HAP-1 (cell line): ENCODE measurements at regions not wholly inside any gene's neighbourhood (a gene's known extent, or its start where the extent isn't known, plus 50 kb on each side); places are given as distances from the start of the nearest gene placed in this dataset.
"Not testable (repeated sequence)": the region's sequence is repeated elsewhere in the genome, so short reads cannot be mapped to it uniquely, and the experiment has no call there.

ENCODE experiments used
- DNase-seq, 2 experiments: peaks; one replicate each; pipeline ENCODE4 v3.0.0-alpha.2; 2016 to 2020; ENCODE audit warnings: low spot score in 2 of 2
- H3K27me3 ChIP-seq: fragments of 250-450 bp; sonication (Bioruptor Pico); 2 replicates; pipeline ENCODE4 v1.5.1; 2020; ENCODE audit warnings: low read depth, mild to moderate bottlenecking, moderate library complexity
- H3K36me3 ChIP-seq: fragments of 250-450 bp; sonication (Bioruptor Pico); replicated peaks from 2 replicates; pipeline ENCODE4 v1.5.1; 2020; ENCODE audit warnings: mild to moderate bottlenecking
- H3K4me1 ChIP-seq: fragments of 250-450 bp; sonication (Bioruptor Pico); 2 replicates; pipeline ENCODE4 v1.5.1; 2020; ENCODE audit warnings: mild to moderate bottlenecking
- H3K4me3 ChIP-seq: fragments of 250-450 bp; sonication (Bioruptor Pico); 2 replicates; pipeline ENCODE4 v1.5.1; 2020; ENCODE audit warnings: mild to moderate bottlenecking, moderate library complexity
- H3K9me3 ChIP-seq: fragments of 250-450 bp; sonication (Bioruptor Pico); 2 replicates; pipeline ENCODE4 v1.5.1; 2020; ENCODE audit warnings: mild to moderate bottlenecking, moderate library complexity
- in situ Hi-C: fragments of 300-500 bp; cut with MboI; formaldehyde crosslinking; loops from 3 replicates; pipeline ENCODE4 v1.14.3; 2020; ENCODE audit warnings: low sequenced_read_pairs, inconsistent platforms, mixed read lengths

DNA sequence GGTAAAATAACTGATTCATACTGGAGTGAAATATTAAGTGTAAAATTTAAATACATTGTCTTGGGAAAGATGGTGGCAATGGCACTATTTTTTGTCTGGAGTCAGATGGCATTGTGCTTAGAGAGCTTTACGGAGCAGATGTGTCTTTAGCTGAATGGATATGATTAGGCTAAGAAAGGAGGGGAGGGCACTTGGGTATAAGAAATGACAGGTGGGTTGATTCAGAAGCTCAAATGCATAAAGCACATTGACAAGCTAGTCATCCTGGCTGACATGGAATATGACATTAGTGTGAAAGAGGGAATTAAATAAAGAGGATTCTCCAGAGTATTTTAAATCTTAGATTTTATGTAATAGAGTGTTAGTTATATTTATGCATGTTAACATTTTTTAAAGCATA is 570.1 kb upstream of the CBLB start:
- H3K4me3 ChIP-seq: no peak overlapping the region
- in situ Hi-C loops: no loop called here
- no peaks in the 10 kb centered on the region for H3K4me1 ChIP-seq
- no peaks in the 10 kb centered on the region for H3K36me3 ChIP-seq
- H3K9me3 ChIP-seq: no peaks in the 10 kb centered on the region
- H3K27me3 ChIP-seq: no peaks in the 10 kb centered on the region
- no peak for DNase-seq

DNA sequence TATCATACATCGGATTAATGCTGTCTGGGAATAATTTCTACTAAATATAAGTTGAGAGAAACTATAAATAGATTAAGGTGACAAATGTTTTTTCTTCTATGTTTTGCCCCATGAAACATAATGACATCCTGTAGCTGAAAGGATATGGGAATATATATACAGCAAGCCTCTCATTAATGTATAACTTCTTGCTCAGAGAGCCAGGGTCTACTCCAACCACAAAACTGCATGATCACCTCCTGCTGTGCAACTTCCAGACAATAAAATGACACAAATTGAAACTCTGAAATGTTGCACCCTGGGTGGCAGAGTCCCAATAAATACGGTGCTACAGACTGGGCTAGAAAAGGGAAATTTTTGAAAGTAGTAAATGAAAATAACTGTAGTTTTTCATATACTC is 571.9 kb upstream of the CBLB start:
- no peak overlapping the region for H3K4me3 ChIP-seq
- in situ Hi-C loops: no loop called here
- DNase-seq: no peak

DNA sequence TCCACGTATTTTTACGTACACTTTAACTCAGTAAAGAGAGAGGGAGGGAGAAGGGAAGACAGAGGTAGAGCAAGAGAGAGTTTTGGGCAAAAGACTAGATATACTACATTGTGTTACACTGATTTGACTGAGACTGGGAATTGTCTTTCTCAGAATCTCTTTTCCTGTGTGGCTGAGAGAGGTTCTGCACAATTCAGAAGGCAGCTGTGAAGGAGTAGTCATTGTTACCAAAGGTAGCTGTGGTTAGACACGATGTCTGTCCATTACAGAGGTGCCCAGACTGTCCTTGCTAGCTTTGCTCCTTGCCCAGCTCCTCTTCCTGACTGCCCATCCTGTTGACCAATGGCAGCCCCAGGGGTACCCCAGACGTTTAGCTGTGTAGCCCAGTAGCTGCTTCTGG is 577.5 kb upstream of the CBLB start:
- in situ Hi-C loops: no loop called here
- H3K4me1 ChIP-seq: no peaks in the 10 kb centered on the region

More for the DNA sequence above, 571.9 kb upstream of the CBLB start:
- H3K27me3 ChIP-seq: no peaks in the 10 kb centered on the region
- no peaks in the 10 kb centered on the region for H3K36me3 ChIP-seq
- no peaks in the 10 kb centered on the region for H3K9me3 ChIP-seq
- H3K4me1 ChIP-seq: no peaks in the 10 kb centered on the region

DNA sequence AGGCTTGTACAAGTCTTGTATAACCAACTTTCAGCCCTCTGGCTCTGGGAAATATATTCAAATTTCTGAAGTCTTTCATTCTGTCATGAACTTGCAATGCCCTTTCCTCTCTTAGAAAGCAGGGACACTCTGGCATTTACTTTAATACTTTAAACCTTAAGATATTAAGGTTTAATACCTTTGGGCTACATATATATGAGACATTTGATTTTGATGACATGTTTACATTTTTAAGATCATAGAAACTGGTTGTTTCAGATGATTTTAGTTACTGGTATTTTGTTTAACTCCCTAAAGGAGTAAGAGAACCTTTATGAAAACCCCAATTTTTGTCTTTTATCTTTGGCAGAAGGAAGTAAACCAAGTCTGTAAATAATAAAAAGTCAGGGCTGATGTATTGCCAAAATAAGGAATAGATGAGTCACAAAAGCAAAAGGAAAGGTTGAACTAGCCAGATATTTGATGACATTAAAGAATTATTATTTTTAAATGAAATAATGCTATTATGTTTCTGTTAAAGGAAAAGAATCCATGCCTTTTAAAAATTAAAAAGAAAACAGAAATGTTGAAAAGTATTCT is 579.0 kb upstream of the CBLB start:
- H3K36me3 ChIP-seq: no peaks in the 10 kb centered on the region
- H3K9me3 ChIP-seq: no peaks in the 10 kb centered on the region
- no peaks in the 10 kb centered on the region for H3K27me3 ChIP-seq
- H3K4me3 ChIP-seq: no peak overlapping the region
- in situ Hi-C loops: no loop called here
- DNase-seq: no peak
- H3K4me1 ChIP-seq: no peaks in the 10 kb centered on the region

More for the DNA sequence above, 577.5 kb upstream of the CBLB start:
- DNase-seq: no peak
- Histone ChIP-seq H3K36me3 (no peaks in the 10 kb centered on the region), H3K4me3 (no peak overlapping the region), H3K27me3 (no peaks in the 10 kb centered on the region), H3K9me3 (no peaks in the 10 kb centered on the region)

DNA sequence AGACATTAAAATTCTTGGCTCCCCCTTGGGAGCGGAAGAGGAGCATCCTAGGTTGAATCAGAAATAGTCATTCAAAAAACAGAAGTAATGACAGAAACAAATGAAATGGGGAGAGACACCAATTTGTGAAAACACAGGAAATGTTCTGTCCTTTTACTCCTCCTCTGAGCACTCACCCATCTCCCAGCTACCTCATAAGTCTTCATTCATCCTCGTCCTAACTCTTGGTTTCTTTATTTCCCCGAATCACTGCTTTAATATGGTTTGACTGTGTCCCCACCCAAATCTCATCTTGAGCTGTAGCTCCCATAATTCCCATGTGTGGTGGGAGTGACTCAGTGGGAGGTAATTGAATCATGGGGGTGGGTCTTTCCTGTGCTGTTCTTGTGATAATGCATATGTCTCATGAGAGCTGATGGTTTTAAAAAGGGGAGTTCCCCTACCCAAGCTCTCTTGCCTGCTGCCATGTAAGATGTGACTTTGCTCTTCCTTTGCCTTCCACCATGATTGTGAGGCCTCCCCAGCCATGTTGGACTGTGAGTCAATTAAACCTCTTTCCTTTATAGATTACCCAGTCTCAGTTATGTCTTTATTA is 579.7 kb upstream of the CBLB start:
- DNase-seq, H3K9me3 ChIP-seq, H3K4me3 ChIP-seq, in situ Hi-C loops, H3K4me1 ChIP-seq, H3K36me3 ChIP-seq, H3K27me3 ChIP-seq: not testable (repeated sequence)

DNA sequence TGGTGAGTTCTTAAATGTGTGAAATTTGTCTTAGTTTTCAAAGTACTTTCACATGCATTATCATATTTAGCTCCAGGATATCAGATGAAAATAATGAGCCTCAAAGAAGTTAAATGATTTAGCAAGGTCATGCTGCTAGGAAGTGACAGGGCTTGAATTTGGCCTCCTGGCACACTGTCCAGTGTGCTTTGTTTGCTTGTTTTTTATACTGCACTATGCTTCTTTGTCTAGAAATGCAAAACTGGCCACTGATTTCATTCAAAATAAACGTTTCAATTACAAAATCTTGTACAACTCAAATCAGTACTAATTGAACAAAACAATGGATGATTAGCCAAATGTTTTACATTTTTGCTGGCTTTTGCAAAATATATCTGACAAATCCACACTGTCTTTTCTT is 583.3 kb upstream of the CBLB start:
- no peak overlapping the region for H3K4me3 ChIP-seq
- DNase-seq: no peak
- in situ Hi-C loops: no loop called here

DNA sequence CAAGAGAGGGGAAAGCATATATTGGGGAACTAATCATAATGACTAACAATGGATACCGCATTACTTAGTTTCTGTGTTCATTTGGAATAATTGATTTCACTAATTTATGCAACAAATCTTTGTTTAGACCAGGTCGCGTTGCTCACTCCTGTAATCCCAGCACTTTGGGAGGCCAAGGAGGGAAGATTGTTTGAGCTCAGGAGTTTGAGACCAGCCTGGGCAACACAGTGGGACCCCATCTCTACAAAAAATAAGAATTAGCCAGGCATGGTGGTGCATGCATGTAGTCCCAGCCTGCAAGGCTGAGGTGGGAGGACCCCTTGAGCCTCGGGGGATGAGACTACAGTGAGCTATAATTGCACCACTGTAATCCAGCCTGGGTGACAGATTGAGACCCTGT is 585.7 kb upstream of the CBLB start:
- in situ Hi-C loops: no loop called here
- Histone ChIP-seq H3K4me3 (no peak overlapping the region), H3K4me1 (no peaks in the 10 kb centered on the region), H3K9me3 (no peaks in the 10 kb centered on the region), H3K27me3 (no peaks in the 10 kb centered on the region), H3K36me3 (no peaks in the 10 kb centered on the region)
- DNase-seq: no peak

More for the DNA sequence above, 583.3 kb upstream of the CBLB start:
- Histone ChIP-seq H3K4me1 (no peaks in the 10 kb centered on the region), H3K27me3 (no peaks in the 10 kb centered on the region), H3K9me3 (no peaks in the 10 kb centered on the region), H3K36me3 (no peaks in the 10 kb centered on the region)

DNA sequence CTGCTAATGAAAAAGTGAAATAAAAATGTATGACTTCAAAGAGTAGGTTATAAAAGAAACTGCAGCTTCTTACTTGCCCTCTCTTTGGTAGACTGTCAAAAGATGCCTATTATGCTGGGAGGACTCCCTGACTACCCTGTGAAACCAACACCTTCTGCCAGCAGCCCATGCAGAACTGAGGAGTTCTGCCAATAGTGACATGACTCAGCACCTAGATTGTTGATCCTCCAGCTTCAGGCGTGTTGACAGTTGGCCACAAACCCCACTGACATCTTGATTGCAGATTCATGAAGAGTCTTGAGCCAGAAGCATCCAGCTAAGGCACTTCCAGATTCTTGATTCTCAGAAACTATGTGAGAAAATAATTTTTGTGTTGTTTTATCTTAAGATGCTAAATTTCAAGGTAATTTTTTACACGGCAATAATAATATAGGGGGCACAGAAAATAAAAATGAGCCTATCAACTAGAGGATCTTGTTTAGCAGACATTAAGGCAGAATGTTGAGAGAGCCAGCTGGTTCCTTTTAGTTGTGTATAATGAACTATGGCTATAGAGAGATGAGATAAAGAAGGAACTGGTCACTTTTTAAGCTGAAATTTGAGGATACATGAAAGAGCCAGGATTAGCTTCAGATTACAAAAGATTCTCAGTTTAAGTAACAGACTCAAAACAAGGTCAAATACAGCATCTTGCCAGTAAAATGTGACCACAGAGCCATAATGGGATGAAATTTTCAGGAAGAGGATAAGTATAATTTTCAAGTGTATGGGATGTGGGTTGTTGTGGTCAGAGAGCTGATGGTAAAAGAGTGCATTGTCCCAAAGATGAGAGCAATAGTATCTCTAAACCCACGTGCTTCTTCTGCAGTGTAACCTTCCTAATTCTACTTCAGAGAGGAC is 588.7 kb upstream of the CBLB start:
- Histone ChIP-seq H3K4me1 (no peaks in the 10 kb centered on the region), H3K4me3 (no peak overlapping the region), H3K9me3 (no peaks in the 10 kb centered on the region), H3K36me3 (no peaks in the 10 kb centered on the region), H3K27me3 (no peaks in the 10 kb centered on the region)
- in situ Hi-C loops: no loop called here
- DNase-seq: no peak

DNA sequence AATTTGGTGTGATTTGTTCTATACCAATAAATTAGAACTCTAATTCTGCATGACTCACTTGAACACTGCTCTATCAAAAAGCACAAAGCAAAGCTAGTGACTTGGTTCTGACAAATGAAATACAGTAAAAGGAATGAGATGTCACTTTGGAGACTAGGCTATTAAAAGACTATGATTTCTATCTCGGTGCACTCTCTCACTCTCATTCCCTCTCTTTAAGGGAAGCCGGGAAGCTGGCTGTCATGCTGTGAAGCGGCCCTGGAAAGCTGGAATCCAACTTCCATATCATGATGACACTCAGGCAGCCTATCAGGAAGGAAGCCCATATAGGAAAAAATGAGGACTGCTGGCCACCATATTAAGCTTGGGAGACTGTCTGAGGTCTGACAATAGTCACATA is 590.1 kb upstream of the CBLB start:
- Histone ChIP-seq H3K36me3 (no peaks in the 10 kb centered on the region), H3K27me3 (no peaks in the 10 kb centered on the region), H3K4me1 (no peaks in the 10 kb centered on the region), H3K9me3 (no peaks in the 10 kb centered on the region), H3K4me3 (no peak overlapping the region)
- no peak for DNase-seq
- in situ Hi-C loops: no loop called here

DNA sequence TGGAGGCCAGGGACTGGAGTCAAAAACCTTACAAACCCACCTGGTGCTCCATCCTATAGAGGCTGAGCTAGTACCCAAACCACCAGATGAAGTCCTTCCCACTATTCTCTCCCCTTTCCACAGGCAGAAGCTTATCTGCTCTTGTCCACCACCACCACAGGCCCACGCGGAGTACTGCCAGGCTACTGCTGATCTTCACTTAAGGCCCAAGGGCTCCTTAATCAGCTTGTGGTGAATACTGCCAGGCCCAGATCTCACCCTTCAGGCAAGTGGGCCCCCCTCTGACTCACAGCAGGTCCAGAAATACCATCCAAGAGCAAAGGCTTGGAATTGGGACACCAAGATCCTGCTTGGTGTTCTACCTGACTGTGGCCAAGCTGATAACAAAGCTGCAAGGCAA is 598.1 kb upstream of the CBLB start:
- no peak for DNase-seq
- Histone ChIP-seq H3K4me1 (no peaks in the 10 kb centered on the region), H3K4me3 (no peak overlapping the region)

DNA sequence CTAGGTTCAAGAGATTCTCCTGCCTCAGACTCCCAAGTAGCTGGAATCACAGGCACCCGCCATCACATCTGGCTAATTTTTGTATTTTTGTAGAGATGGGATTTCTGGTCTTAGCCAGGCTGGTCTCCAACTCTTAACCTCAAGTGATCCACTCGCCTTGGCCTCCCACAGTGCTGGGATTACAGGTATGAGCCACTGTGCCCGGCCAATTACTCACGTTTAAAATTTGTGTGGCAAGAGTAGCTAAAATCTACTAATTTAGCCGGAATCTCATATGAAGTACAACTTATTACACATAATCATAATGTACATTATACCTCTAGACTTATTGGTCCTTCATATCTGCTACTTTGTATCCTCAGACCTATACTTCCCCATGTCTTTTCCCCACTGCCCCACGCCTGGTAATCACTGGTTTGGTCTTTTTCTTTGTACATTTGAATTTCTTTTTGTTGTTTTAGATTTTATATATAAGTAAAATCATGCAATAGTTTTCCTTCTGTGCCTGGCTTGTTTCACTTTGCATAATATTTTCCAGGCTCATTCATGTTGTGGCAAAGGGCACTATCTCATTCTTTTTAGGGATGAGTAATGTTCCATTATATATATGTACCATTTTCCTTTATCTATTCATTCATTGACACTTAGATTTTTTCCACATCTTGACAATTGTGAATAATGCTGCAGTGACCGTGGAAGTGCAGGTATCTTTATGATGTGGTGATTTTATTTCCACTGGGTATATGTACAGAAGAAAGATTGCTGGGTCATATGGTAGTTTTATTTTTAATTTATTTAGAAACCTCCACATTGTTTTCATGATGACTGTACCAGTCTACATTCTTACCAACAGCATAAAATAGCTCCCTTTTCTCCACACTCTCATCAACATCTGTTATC is 605.0 kb upstream of the CBLB start:
- DNase-seq: no peak
- in situ Hi-C loops: no loop called here
- H3K36me3 ChIP-seq: no peaks in the 10 kb centered on the region

More for the DNA sequence above, 598.1 kb upstream of the CBLB start:
- H3K9me3 ChIP-seq: no peaks in the 10 kb centered on the region
- H3K27me3 ChIP-seq: no peaks in the 10 kb centered on the region
- in situ Hi-C loops: no loop called here
- H3K36me3 ChIP-seq: no peaks in the 10 kb centered on the region

DNA sequence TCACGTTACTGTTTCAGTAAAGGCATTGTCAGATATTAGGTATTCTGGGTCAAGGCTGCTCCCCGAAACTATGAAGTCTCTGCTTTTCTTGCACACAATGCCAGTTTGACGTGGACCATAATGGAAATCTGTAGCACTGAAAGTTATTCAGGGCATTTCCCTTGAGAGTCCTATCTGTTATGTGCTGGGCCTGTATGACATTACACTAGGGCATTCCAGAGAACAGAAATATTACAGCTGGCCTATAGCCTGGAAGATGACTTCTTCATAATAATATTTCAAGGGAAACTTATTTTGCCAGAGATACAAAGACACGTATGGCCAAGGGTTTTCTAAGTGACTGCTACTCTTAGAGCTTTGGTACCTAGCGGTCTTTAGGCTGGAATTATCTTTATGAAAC is 613.6 kb upstream of the CBLB start:
- in situ Hi-C loops: no loop called here
- DNase-seq: no peak
- Histone ChIP-seq H3K9me3 (no peaks in the 10 kb centered on the region), H3K36me3 (no peaks in the 10 kb centered on the region), H3K4me1 (no peaks in the 10 kb centered on the region), H3K27me3 (no peaks in the 10 kb centered on the region), H3K4me3 (no peak overlapping the region)

More for the DNA sequence above, 605.0 kb upstream of the CBLB start:
- no peaks in the 10 kb centered on the region for H3K9me3 ChIP-seq
- H3K27me3 ChIP-seq: no peaks in the 10 kb centered on the region
- H3K4me3 ChIP-seq: no peak overlapping the region
- no peaks in the 10 kb centered on the region for H3K4me1 ChIP-seq

DNA sequence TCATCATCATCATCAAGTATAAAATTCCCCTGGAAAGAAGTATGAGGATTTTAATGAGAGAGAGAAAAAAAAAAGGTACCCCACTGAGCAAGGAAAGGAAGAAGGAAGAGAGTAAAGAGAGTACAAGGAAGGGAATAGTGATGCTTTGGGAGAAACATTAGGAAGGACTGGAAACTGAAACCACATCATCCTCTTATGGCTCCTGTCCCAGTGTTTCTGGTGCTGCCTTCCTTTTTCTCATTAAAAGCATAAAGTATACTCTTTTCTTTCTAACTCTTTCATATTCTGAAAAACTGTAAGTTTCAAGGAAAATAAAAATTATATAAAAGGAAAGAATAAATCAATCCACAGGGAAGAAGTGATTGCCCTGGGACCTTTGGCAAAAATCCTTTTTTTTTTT is 616.4 kb upstream of the CBLB start:
- Histone ChIP-seq H3K36me3 (no peaks in the 10 kb centered on the region), H3K4me1 (no peaks in the 10 kb centered on the region), H3K4me3 (no peak overlapping the region), H3K27me3 (no peaks in the 10 kb centered on the region), H3K9me3 (no peaks in the 10 kb centered on the region)
- DNase-seq: no peak
- in situ Hi-C loops: no loop called here
